ENCODE measurements at regions not wholly inside any gene's neighbourhood (a gene's known extent, or its start where the extent isn't known, plus 50 kb on each side); places are given as distances from the start of the nearest gene placed in this dataset.

- TF ChIP-seq, protein P1, sequence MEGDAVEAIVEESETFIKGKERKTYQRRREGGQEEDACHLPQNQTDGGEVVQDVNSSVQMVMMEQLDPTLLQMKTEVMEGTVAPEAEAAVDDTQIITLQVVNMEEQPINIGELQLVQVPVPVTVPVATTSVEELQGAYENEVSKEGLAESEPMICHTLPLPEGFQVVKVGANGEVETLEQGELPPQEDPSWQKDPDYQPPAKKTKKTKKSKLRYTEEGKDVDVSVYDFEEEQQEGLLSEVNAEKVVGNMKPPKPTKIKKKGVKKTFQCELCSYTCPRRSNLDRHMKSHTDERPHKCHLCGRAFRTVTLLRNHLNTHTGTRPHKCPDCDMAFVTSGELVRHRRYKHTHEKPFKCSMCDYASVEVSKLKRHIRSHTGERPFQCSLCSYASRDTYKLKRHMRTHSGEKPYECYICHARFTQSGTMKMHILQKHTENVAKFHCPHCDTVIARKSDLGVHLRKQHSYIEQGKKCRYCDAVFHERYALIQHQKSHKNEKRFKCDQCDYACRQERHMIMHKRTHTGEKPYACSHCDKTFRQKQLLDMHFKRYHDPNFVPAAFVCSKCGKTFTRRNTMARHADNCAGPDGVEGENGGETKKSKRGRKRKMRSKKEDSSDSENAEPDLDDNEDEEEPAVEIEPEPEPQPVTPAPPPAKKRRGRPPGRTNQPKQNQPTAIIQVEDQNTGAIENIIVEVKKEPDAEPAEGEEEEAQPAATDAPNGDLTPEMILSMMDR (IDR thresholded peaks at IDR 0.05; ENCODE audit: borderline replicate concordance, control extremely low read depth, extremely low read depth, insufficient read depth, missing control alignments), result no peak
- in situ Hi-C loops (cut with MboI; ENCODE audit: low sequenced_read_pairs, unreplicated experiment), result no loop called here
Observed at GRCh38 chr15:97059281-97059680, 728.8 kb downstream of the NR2F2 start.

GRCh38 chr15:97061392-97061791 lies 730.9 kb downstream of the NR2F2 start:
- DNase-seq (ENCODE audit: low spot score), result no peak

More at GRCh38 chr15:97059281-97059680, 728.8 kb downstream of the NR2F2 start:
- DNase-seq (ENCODE audit: low spot score), result no peak

GRCh38 chr15:97071668-97072067 lies 741.2 kb downstream of the NR2F2 start:
- in situ Hi-C loops (cut with MboI; ENCODE audit: low sequenced_read_pairs, unreplicated experiment), result no loop called here
- TF ChIP-seq, protein P1 (IDR thresholded peaks at IDR 0.05; ENCODE audit: borderline replicate concordance, control extremely low read depth, extremely low read depth, insufficient read depth, missing control alignments), result no peak
- no peak for DNase-seq (ENCODE audit: low spot score)

More at GRCh38 chr15:97061392-97061791, 730.9 kb downstream of the NR2F2 start:
- TF ChIP-seq, protein P1 (IDR thresholded peaks at IDR 0.05; ENCODE audit: borderline replicate concordance, control extremely low read depth, extremely low read depth, insufficient read depth, missing control alignments), result no peak
- in situ Hi-C loops (cut with MboI; ENCODE audit: low sequenced_read_pairs, unreplicated experiment), result no loop called here

DNA sequence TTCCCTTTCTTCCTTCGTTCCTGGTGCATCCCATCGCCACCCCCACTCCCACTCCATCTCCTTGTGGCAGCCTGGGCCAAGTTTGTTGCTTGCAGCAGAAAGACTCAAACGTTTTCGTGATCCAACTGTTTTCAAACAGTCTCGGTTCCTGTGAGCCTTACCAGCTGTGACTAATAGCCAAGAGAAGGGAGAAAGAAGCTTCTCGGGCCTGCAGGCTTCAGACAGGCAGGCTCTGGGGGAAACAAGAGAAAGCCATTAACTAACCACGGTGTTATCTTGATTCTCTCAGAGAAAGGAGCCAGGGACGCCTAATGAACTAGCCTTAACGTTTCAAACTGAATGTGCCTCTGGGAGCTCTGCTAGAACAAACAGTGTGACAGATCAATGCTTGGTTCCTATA lies 742.0 kb downstream of the NR2F2 start:
- TF ChIP-seq, protein P1 (IDR thresholded peaks at IDR 0.05; ENCODE audit: borderline replicate concordance, control extremely low read depth, extremely low read depth, insufficient read depth, missing control alignments), result no peak
- in situ Hi-C loops (cut with MboI; ENCODE audit: low sequenced_read_pairs, unreplicated experiment), result no loop called here
- DNase-seq (ENCODE audit: low spot score), result no peak

DNA sequence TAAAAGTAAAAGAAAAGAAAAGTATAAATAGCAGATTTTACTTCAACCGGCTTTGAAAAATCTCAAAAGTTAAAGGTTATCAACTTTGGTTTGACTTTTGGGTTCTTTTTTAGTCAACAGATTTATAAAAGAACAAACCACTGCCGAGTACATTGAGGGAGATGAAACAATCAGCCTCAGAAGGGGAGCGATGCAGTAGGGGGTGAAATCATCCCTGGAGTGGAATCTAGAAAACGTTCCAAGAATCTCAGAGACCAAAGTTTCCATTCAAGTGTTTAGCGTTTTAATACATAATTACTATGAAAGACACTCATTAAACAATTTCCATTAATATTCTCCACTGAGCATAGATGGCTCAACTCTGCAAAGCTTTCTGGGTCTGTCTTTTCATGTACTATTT lies 745.5 kb downstream of the NR2F2 start:
- TF ChIP-seq, protein P1 (IDR thresholded peaks at IDR 0.05; ENCODE audit: borderline replicate concordance, control extremely low read depth, extremely low read depth, insufficient read depth, missing control alignments), result no peak
- DNase-seq (ENCODE audit: low spot score), result no peak
- in situ Hi-C loops (cut with MboI; ENCODE audit: low sequenced_read_pairs, unreplicated experiment), result no loop called here

DNA sequence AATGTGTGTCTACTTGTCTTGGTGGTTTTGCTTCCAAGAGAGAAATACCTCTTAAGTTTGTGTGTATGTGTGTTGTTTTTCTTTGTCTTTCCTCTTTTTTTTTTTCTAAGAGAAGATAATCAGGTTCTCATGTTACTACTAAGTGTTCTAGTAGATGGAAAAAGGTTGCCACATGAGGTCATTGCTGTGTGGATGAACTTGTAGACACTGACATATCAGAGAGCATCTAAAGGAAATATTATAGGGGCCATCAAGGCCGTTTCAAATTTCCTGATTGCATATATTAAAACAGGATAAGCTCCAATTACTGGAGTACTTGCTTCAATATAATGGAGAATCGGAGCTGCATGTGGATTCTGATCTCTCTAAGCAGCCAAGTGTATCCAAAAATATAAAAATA lies 747.5 kb downstream of the NR2F2 start:
- TF ChIP-seq, protein P1 (IDR thresholded peaks at IDR 0.05; ENCODE audit: borderline replicate concordance, control extremely low read depth, extremely low read depth, insufficient read depth, missing control alignments), result no peak
- in situ Hi-C loops (cut with MboI; ENCODE audit: low sequenced_read_pairs, unreplicated experiment), result no loop called here
- no peak for DNase-seq (ENCODE audit: low spot score)

- TF ChIP-seq, protein P1 (IDR thresholded peaks at IDR 0.05; ENCODE audit: borderline replicate concordance, control extremely low read depth, extremely low read depth, insufficient read depth, missing control alignments), result no peak
- DNase-seq (ENCODE audit: low spot score), result no peak
- in situ Hi-C loops (cut with MboI; ENCODE audit: low sequenced_read_pairs, unreplicated experiment), result no loop called here
Observed at GRCh38 chr15:97078591-97078990, 748.1 kb downstream of the NR2F2 start.

Data from GM13976 (cell line).